ENCODE measurements at regions not wholly inside any gene's neighbourhood (a gene's known extent, or its start where the extent isn't known, plus 50 kb on each side); places are given as distances from the start of the nearest gene placed in this dataset.

- no peak overlapping the region for H3K4me3 ChIP-seq
- TF ChIP-seq POLR2AphosphoS5 (IDR thresholded peaks at IDR 0.05) (no peak), POLR2A (IDR thresholded peaks at IDR 0.05) (no peak)
- TF ChIP-seq, protein P1, sequence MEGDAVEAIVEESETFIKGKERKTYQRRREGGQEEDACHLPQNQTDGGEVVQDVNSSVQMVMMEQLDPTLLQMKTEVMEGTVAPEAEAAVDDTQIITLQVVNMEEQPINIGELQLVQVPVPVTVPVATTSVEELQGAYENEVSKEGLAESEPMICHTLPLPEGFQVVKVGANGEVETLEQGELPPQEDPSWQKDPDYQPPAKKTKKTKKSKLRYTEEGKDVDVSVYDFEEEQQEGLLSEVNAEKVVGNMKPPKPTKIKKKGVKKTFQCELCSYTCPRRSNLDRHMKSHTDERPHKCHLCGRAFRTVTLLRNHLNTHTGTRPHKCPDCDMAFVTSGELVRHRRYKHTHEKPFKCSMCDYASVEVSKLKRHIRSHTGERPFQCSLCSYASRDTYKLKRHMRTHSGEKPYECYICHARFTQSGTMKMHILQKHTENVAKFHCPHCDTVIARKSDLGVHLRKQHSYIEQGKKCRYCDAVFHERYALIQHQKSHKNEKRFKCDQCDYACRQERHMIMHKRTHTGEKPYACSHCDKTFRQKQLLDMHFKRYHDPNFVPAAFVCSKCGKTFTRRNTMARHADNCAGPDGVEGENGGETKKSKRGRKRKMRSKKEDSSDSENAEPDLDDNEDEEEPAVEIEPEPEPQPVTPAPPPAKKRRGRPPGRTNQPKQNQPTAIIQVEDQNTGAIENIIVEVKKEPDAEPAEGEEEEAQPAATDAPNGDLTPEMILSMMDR (IDR thresholded peaks at IDR 0.05 in 8 of 11, conservative IDR thresholded peaks at IDR 0.05 in 3 of 11), result no peak
- DNase-seq, result no peak
- no peaks in the 10 kb centered on the region for H3K4me1 ChIP-seq
- 78 to 84% (median 83%) methylated on average over 4 of the region's 4 CpGs for WGBS, 5 donors
- no peak overlapping the region for H3K27ac ChIP-seq
- H3K9me3 ChIP-seq, result no peaks in the 10 kb centered on the region
- intact Hi-C loops (cut with DNase I; ENCODE audit: low total_unique reads), result no loop called here
- no peaks in the 10 kb centered on the region for H3K27me3 ChIP-seq (replicated peaks in 1 of 7)
- H3K36me3 ChIP-seq, result no peaks in the 10 kb centered on the region
These were observed 390.9 kb downstream of the CDH7 start for GRCh38 chr18:66141716-66142115.

DNA sequence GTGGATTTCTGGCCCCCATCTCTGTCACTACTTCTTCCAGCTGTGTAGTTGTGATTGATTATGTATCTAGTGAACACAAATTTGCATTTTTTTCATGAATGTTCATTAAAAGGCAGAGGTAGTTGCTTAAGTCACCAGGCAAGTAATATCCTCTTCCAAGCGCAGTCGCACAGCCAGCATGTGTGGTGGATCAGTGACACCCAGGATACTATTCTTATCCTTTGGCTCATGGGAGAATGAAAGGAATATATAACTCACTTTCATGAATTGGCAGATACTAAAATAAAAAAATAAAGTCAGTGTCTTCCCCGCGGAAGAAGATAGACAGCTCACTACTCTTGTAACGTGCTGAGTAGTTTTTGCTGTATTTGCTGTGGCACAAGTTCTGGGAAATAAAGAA lies 387.8 kb downstream of the CDH7 start:
- no peaks in the 10 kb centered on the region for H3K4me1 ChIP-seq
- no peak overlapping the region for H3K4me3 ChIP-seq
- TF ChIP-seq, protein P1 (IDR thresholded peaks at IDR 0.05 in 8 of 11, conservative IDR thresholded peaks at IDR 0.05 in 3 of 11), result no peak
- no peak for TF ChIP-seq POLR2A (IDR thresholded peaks at IDR 0.05)
- TF ChIP-seq POLR2AphosphoS5 (IDR thresholded peaks at IDR 0.05), result no peak
- H3K27me3 ChIP-seq (replicated peaks in 1 of 7), result no peaks in the 10 kb centered on the region
- intact Hi-C loops (cut with DNase I; ENCODE audit: low total_unique reads), result no loop called here
- no peaks in the 10 kb centered on the region for H3K9me3 ChIP-seq
- DNase-seq, result no peak
- H3K27ac ChIP-seq, result no peak overlapping the region
- 69 to 94% (median 81%) methylated on average over 5 of the region's 5 CpGs for WGBS, 5 donors
- H3K36me3 ChIP-seq, result no peaks in the 10 kb centered on the region

DNA sequence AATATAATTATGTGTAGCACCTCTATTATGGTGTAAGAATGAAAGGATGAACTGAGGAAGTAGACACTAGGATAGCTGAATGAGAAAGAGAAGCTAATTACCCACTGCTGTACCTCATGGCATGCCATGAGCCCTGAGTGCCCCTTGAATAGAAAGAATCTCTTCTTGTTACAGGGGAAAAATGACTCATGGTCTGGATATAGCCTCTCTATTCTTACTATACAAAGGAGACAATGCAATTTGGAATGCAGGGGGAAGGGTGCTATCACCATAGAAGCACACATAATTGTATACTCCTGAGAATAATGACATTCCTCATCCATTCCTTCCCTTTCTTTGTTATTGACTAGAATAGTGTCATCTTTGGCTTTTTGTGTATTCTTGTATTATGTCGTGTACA lies 385.2 kb downstream of the CDH7 start:
- no peak for DNase-seq
- Histone ChIP-seq H3K9me3 (no peaks in the 10 kb centered on the region), H3K4me3 (no peak overlapping the region), H3K4me1 (no peaks in the 10 kb centered on the region), H3K27ac (no peak overlapping the region), H3K27me3 (replicated peaks in 1 of 7) (no peaks in the 10 kb centered on the region), H3K36me3 (no peaks in the 10 kb centered on the region)
- 63 to 92% (median 72%) methylated on average over 1 of the region's 1 CpG for WGBS, 5 donors
- intact Hi-C loops (cut with DNase I; ENCODE audit: low total_unique reads), result no loop called here
- TF ChIP-seq POLR2AphosphoS5 (IDR thresholded peaks at IDR 0.05), result no peak
- TF ChIP-seq, protein P1 (IDR thresholded peaks at IDR 0.05 in 8 of 11, conservative IDR thresholded peaks at IDR 0.05 in 3 of 11), result no peak
- TF ChIP-seq POLR2A (IDR thresholded peaks at IDR 0.05), result no peak

DNA sequence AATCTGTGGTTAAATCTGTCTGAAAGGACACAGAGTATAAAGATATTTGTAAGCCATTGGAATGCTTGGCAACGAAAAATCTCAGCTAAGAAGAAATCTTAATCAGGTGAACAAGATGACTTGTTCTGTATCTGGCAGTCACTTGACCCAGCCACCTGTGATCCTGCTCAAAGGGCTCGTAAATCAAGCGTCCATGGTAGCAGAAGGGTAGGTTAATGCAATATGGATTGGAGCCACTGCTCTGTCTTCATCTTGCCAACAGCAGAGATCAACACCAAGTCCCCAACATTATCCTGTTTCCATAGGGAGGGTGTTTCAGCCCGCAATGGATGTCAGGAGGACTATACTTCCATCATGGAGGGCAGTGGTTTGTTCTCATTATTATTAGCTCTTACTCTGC lies 378.4 kb downstream of the CDH7 start:
- Histone ChIP-seq H3K36me3 (no peaks in the 10 kb centered on the region), H3K4me3 (no peak overlapping the region), H3K4me1 (no peaks in the 10 kb centered on the region), H3K9me3 (no peaks in the 10 kb centered on the region), H3K27ac (no peak overlapping the region), H3K27me3 (replicated peaks in 1 of 7) (no peaks in the 10 kb centered on the region)
- no peak for DNase-seq
- TF ChIP-seq POLR2A (IDR thresholded peaks at IDR 0.05) (no peak), POLR2AphosphoS5 (IDR thresholded peaks at IDR 0.05) (no peak)
- TF ChIP-seq, protein P1 (IDR thresholded peaks at IDR 0.05 in 8 of 11, conservative IDR thresholded peaks at IDR 0.05 in 3 of 11), result no peak
- WGBS, 5 donors, result 76 to 82% (median 78%) methylated on average over 4 of the region's 4 CpGs
- intact Hi-C loops (cut with DNase I; ENCODE audit: low total_unique reads), result no loop called here
